HepG2 (cell line): ENCODE measurements at regions not wholly inside any gene's neighbourhood (a gene's known extent, or its start where the extent isn't known, plus 50 kb on each side); places are given as distances from the start of the nearest gene placed in this dataset.
"Not testable (repeated sequence)": the region's sequence is repeated elsewhere in the genome, so short reads cannot be mapped to it uniquely, and the experiment has no call there.

Experiments
- ATAC-seq: fragments of 200-7000 bp; cut with Tn5 transposase; 3 replicates; pipeline ENCODE4 v1.9.1; 2020; ENCODE audit warnings: mild to moderate bottlenecking, moderate library complexity
- BruUV-seq: library from RNA; stranded (reverse); fragments of 400-500 nt; replicated peaks from 2 replicates; lab custom pipeline; 2021; lab: Mats Ljungman, UMichigan
- CTCF ChIA-PET: fragments of 300-600 bp; formaldehyde crosslinking; extraction: SDS; loops from one replicate; lab custom pipeline; 2021; ENCODE audit warnings: low total read pairs, inconsistent platforms, low intra/inter-chr PET ratio; lab: Yijun Ruan, JAX
- POLR2A ChIA-PET: fragments of 350-600 bp; sonication (Branson Sonifier 250); formaldehyde crosslinking; loops from one replicate; lab custom pipeline; 2020; ENCODE audit warnings: antibody characterized with exemption, inconsistent platforms; lab: Yijun Ruan, JAX
- DNase-seq: peaks from one replicate; pipeline ENCODE4 v3.0.0-alpha.2; 2015; ENCODE audit warnings: low spot score
- FAIRE-seq: peaks from 3 replicates; lab custom pipeline; 2011; peaks lifted over from hg19 to GRCh38; lab: Jason Lieb, UNC
- H2AFZ ChIP-seq: one replicate; pipeline ENCODE4 v1.6.1; 2011; ENCODE audit warnings: low read length, inconsistent platforms
- H3K27ac ChIP-seq: fragments of 300-600 bp; 3 replicates; pipeline ENCODE4 v1.8.0; 2011; ENCODE audit warnings: mixed run types, mild to moderate bottlenecking, mixed read lengths, low read length, inconsistent platforms; ENCODE audit not compliant: insufficient read depth; ENCODE audit errors: extremely low read length
- H3K27me3 ChIP-seq, 2 experiments: fragments of 200-600 bp in 1 of 2; 2 replicates in 1 of 2; 3 replicates in 1 of 2; pipeline versions ENCODE4 v1.6.0 to v1.8.0; 2011; ENCODE audit warnings: low read length in 2 of 2, mild to moderate bottlenecking in 2 of 2, moderate library complexity in 2 of 2, inconsistent platforms in 1 of 2; ENCODE audit not compliant: insufficient read depth in 2 of 2, control insufficient read depth in 1 of 2
- H3K36me3 ChIP-seq, 2 experiments: fragments of 200-600 bp in 1 of 2; replicated peaks in 1 of 2; 2 replicates in 1 of 2; 3 replicates in 1 of 2; pipeline versions ENCODE4 v1.5.1 to v1.8.0; 2011; ENCODE audit warnings: low read length in 2 of 2, inconsistent platforms in 1 of 2; ENCODE audit not compliant: insufficient read depth in 2 of 2, control insufficient read depth in 1 of 2
- H3K4me1 ChIP-seq: 2 replicates; pipeline ENCODE4 v1.5.1; 2012; ENCODE audit warnings: low read length, inconsistent platforms; ENCODE audit not compliant: insufficient read depth
- H3K4me2 ChIP-seq: 2 replicates; pipeline ENCODE4 v1.6.0; 2011; ENCODE audit warnings: low read depth, low read length, inconsistent platforms
- H3K4me3 ChIP-seq, 3 experiments: fragments of 200-600 bp in 1 of 3; sonication (generic), shearing (Covaris generic) in 1 of 3; replicated peaks in 1 of 3; 2 replicates each; pipeline ENCODE4 v1.5.1; 2011 to 2016; ENCODE audit warnings: low read length in 3 of 3, inconsistent platforms in 2 of 3, low read depth in 2 of 3, mild to moderate bottlenecking in 2 of 3, control low read depth in 1 of 3, mixed read lengths in 1 of 3; ENCODE audit not compliant: insufficient read depth in 1 of 3
- H3K79me2 ChIP-seq: one replicate; pipeline ENCODE4 v1.6.1; 2011; ENCODE audit warnings: low read length, inconsistent platforms; ENCODE audit not compliant: insufficient read depth
- H3K9ac ChIP-seq: 2 replicates; pipeline ENCODE4 v1.6.0; 2011; ENCODE audit warnings: mild to moderate bottlenecking, low read depth, low read length, inconsistent platforms; ENCODE audit not compliant: insufficient read depth
- H3K9me3 ChIP-seq: 2 replicates; pipeline ENCODE4 v1.5.1; 2012; ENCODE audit warnings: mild to moderate bottlenecking, low read length
- H4K20me1 ChIP-seq: 2 replicates; pipeline ENCODE4 v1.6.0; 2011; ENCODE audit warnings: inconsistent platforms, mild to moderate bottlenecking, low read length, moderate library complexity; ENCODE audit not compliant: insufficient read depth
- ZNF761 ChIP-seq: sonication (generic); formaldehyde crosslinking; conservative IDR thresholded peaks from 2 replicates; pipeline ENCODE4 v1.4.0; 2020; ENCODE audit warnings: mild to moderate bottlenecking, missing genetic modification reagents
- WGBS: methylation state at CpG from one replicate; pipeline ENCODE4 v1.1.6; 2017; ENCODE audit warnings: low lambda C conversion rate; 5-methylcytosine and 5-hydroxymethylcytosine counted together
- in situ Hi-C: cut with HindIII; loops from 2 replicates; pipeline ENCODE4 v1.10.0; 2017; ENCODE audit warnings: low pct_unique_long_range_greater_than_20kb; ENCODE audit not compliant: extremely low pct_ligation_motif_present
- intact Hi-C: fragments of 100-400 bp; cut with micrococcal nuclease; formaldehyde crosslinking; loops from one replicate; pipeline ENCODE4 v1.10.0; 2022; ENCODE audit not compliant: unreplicated experiment

DNA sequence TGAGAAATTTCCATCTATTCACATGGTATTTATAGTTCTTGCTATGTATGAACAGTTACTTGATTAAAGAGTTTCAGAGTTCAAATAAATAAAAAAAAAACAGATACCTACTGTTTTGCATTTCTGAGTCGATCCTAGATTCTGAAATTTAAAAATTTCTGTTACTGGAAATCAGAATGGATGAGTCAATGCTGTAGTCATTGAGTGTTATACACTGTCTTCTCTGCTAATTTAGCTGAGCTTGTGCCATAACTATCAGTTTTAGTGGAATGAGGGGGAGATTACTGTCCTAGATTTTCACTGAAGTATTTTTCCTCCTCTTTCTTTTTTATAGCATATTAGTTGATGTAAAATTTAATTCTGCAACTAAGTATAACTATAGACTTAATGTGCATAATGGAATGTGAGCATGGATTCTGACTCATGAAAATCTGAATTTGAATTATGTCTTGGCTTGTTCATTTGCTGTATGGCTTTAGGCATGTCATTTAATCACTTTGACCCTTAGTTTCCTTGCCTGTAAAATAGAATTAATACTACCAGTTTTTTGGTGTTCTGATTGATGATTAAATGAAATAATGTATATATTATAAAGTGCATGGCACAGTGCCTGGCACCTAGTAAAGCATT lies 581.5 kb upstream of the CHD1 start:
- H3K36me3 ChIP-seq, H3K4me3 ChIP-seq, CTCF ChIA-PET, H3K79me2 ChIP-seq, H3K4me1 ChIP-seq, H3K9ac ChIP-seq, H2AFZ ChIP-seq, DNase-seq, H4K20me1 ChIP-seq, intact Hi-C loops, in situ Hi-C loops, H3K9me3 ChIP-seq, FAIRE-seq, H3K27me3 ChIP-seq, H3K4me2 ChIP-seq, BruUV-seq, ATAC-seq, H3K27ac ChIP-seq, POLR2A ChIA-PET: not testable (repeated sequence)
- WGBS = 0% methylated on average over 1 of the region's 1 CpG

GRCh38 chr5:99509064-99509463 lies 580.3 kb upstream of the CHD1 start:
- H3K4me3 ChIP-seq, H3K27me3 ChIP-seq, H3K9ac ChIP-seq, H2AFZ ChIP-seq, BruUV-seq, H3K27ac ChIP-seq, H3K4me1 ChIP-seq, FAIRE-seq, POLR2A ChIA-PET, ATAC-seq, intact Hi-C loops, DNase-seq, in situ Hi-C loops, H3K36me3 ChIP-seq, H3K4me2 ChIP-seq, H3K9me3 ChIP-seq, CTCF ChIA-PET, H3K79me2 ChIP-seq, H4K20me1 ChIP-seq: not testable (repeated sequence)
- WGBS = 4% methylated on average over 6 of the region's 9 CpGs
- TF ChIP-seq ZNF761 = peak; percentile 100

DNA sequence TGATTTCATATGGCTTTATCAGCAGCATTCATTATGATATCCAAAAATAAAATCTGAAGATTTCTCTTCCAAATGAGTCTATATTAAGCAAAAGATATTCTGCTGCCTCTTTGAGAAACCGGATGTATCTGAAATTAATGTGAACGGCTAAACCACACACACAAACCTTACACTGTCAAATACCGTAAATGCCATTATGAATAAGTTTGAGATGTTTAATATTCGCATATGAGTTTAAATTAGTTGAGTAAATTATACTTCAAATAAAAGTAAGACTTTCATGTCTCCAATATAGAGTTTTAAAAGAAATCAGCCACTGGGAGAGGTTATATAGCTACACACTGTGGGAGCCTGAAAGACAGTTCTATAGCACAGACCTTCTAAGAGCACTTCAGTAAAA lies 566.6 kb upstream of the CHD1 start:
- H3K36me3 ChIP-seq, H3K79me2 ChIP-seq, in situ Hi-C loops, H3K27ac ChIP-seq, H4K20me1 ChIP-seq, BruUV-seq, H3K9me3 ChIP-seq, DNase-seq, H2AFZ ChIP-seq, POLR2A ChIA-PET, H3K9ac ChIP-seq, H3K27me3 ChIP-seq, H3K4me2 ChIP-seq, H3K4me1 ChIP-seq, H3K4me3 ChIP-seq, intact Hi-C loops, FAIRE-seq, ATAC-seq, CTCF ChIA-PET: not testable (repeated sequence)
- WGBS = under 1% methylated on average over 4 of the region's 4 CpGs

- POLR2A ChIA-PET, ATAC-seq, H3K9ac ChIP-seq, BruUV-seq, H3K27me3 ChIP-seq, CTCF ChIA-PET, H3K4me3 ChIP-seq, H3K36me3 ChIP-seq, H3K9me3 ChIP-seq, H3K27ac ChIP-seq, H3K4me2 ChIP-seq, H2AFZ ChIP-seq, FAIRE-seq, DNase-seq, H3K79me2 ChIP-seq, intact Hi-C loops, H4K20me1 ChIP-seq, H3K4me1 ChIP-seq, in situ Hi-C loops: not testable (repeated sequence)
- 23% methylated on average over 2 of the region's 2 CpGs for WGBS
These were observed 549.6 kb upstream of the CHD1 start for GRCh38 chr5:99478450-99478849.
